HUES48 (cell line): ENCODE measurements at regions not wholly inside any gene's neighbourhood (a gene's known extent, or its start where the extent isn't known, plus 50 kb on each side); places are given as distances from the start of the nearest gene placed in this dataset.

Experiments
- H3K27ac ChIP-seq: one replicate; pipeline ENCODE4 v1.7.0; 2013; ENCODE audit warnings: low read depth, low read length, inconsistent platforms
- H3K27me3 ChIP-seq: 2 replicates; pipeline ENCODE4 v1.6.1; 2013; ENCODE audit warnings: mild to moderate bottlenecking, low read length; ENCODE audit not compliant: control insufficient read depth, insufficient read depth
- H3K36me3 ChIP-seq: 2 replicates; pipeline ENCODE4 v1.6.1; 2013; ENCODE audit warnings: low read length; ENCODE audit not compliant: control insufficient read depth, insufficient read depth
- H3K4me1 ChIP-seq: 2 replicates; pipeline ENCODE4 v1.6.1; 2013; ENCODE audit warnings: mild to moderate bottlenecking, low read length; ENCODE audit not compliant: control insufficient read depth, insufficient read depth
- H3K4me3 ChIP-seq: 2 replicates; pipeline ENCODE4 v1.5.1; 2013; ENCODE audit warnings: mild to moderate bottlenecking, low read depth, low read length
- H3K9ac ChIP-seq: 2 replicates; pipeline ENCODE4 v1.6.1; 2013; ENCODE audit warnings: mild to moderate bottlenecking, low read depth, low read length, moderate library complexity
- H3K9me3 ChIP-seq: 2 replicates; pipeline ENCODE4 v1.6.1; 2013; ENCODE audit warnings: low read length; ENCODE audit not compliant: control insufficient read depth, insufficient read depth

- no peak overlapping the region for H3K27ac ChIP-seq
- H3K9me3 ChIP-seq: no peaks in the 10 kb centered on the region
- no peaks in the 10 kb centered on the region for H3K36me3 ChIP-seq
- no peaks in the 10 kb centered on the region for H3K27me3 ChIP-seq
- no peak overlapping the region for H3K4me3 ChIP-seq
- no peaks in the 10 kb centered on the region for H3K4me1 ChIP-seq
- no peak overlapping the region for H3K9ac ChIP-seq
Observed at GRCh38 chr12:89906824-89907223, 198.2 kb upstream of the ATP2B1 start.

- Histone ChIP-seq H3K4me1 (no peaks in the 10 kb centered on the region), H3K36me3 (no peaks in the 10 kb centered on the region), H3K4me3 (no peak overlapping the region), H3K9ac (no peak overlapping the region), H3K9me3 (no peaks in the 10 kb centered on the region), H3K27me3 (no peaks in the 10 kb centered on the region), H3K27ac (no peak overlapping the region)
Observed at GRCh38 chr12:89906178-89906577, 197.5 kb upstream of the ATP2B1 start.

- no peak overlapping the region for H3K27ac ChIP-seq
- no peaks in the 10 kb centered on the region for H3K36me3 ChIP-seq
- H3K27me3 ChIP-seq: no peaks in the 10 kb centered on the region
- H3K9ac ChIP-seq: no peak overlapping the region
- no peak overlapping the region for H3K4me3 ChIP-seq
- H3K4me1 ChIP-seq: peaks cover 16% of the 10 kb centered on the region
- H3K9me3 ChIP-seq: no peaks in the 10 kb centered on the region
Observed at GRCh38 chr12:89901906-89902642, 193.4 kb upstream of the ATP2B1 start.

GRCh38 chr12:89901319-89901718 is 192.7 kb upstream of the ATP2B1 start:
- H3K4me3 ChIP-seq: no peak overlapping the region
- no peak overlapping the region for H3K27ac ChIP-seq
- H3K27me3 ChIP-seq: no peaks in the 10 kb centered on the region
- no peaks in the 10 kb centered on the region for H3K9me3 ChIP-seq
- H3K4me1 ChIP-seq: peaks cover 16% of the 10 kb centered on the region
- no peaks in the 10 kb centered on the region for H3K36me3 ChIP-seq
- H3K9ac ChIP-seq: no peak overlapping the region

GRCh38 chr12:89899651-89900050 is 191.0 kb upstream of the ATP2B1 start:
- H3K36me3 ChIP-seq: no peaks in the 10 kb centered on the region
- H3K27me3 ChIP-seq: no peaks in the 10 kb centered on the region
- no peak overlapping the region for H3K4me3 ChIP-seq
- H3K4me1 ChIP-seq: peaks cover 16% of the 10 kb centered on the region
- peak overlapping the region; percentile 42 for H3K27ac ChIP-seq
- H3K9me3 ChIP-seq: no peaks in the 10 kb centered on the region
- H3K9ac ChIP-seq: no peak overlapping the region

- Histone ChIP-seq H3K27ac (no peak overlapping the region), H3K4me3 (no peak overlapping the region), H3K9me3 (no peaks in the 10 kb centered on the region), H3K36me3 (no peaks in the 10 kb centered on the region), H3K9ac (no peak overlapping the region), H3K27me3 (no peaks in the 10 kb centered on the region), H3K4me1 (peaks cover 16% of the 10 kb centered on the region)
Observed at GRCh38 chr12:89895591-89895990, 187.0 kb upstream of the ATP2B1 start.

GRCh38 chr12:89895101-89895500 is 186.5 kb upstream of the ATP2B1 start:
- Histone ChIP-seq H3K4me3 (no peak overlapping the region), H3K36me3 (no peaks in the 10 kb centered on the region), H3K9ac (no peak overlapping the region), H3K27ac (no peak overlapping the region), H3K27me3 (no peaks in the 10 kb centered on the region), H3K4me1 (peaks cover 14% of the 10 kb centered on the region), H3K9me3 (no peaks in the 10 kb centered on the region)

GRCh38 chr12:89893972-89894706 is 185.5 kb upstream of the ATP2B1 start:
- Histone ChIP-seq H3K4me1 (peaks cover 4% of the 10 kb centered on the region), H3K27ac (no peak overlapping the region), H3K9me3 (no peaks in the 10 kb centered on the region; the same call in 1 of the 2 replicates)

GRCh38 chr12:89892436-89892835 is 183.8 kb upstream of the ATP2B1 start:
- H3K4me3 ChIP-seq: no peak overlapping the region
- H3K4me1 ChIP-seq: no peaks in the 10 kb centered on the region
- H3K36me3 ChIP-seq: no peaks in the 10 kb centered on the region
- no peak overlapping the region for H3K27ac ChIP-seq
- no peak overlapping the region for H3K9ac ChIP-seq
- H3K27me3 ChIP-seq: no peaks in the 10 kb centered on the region
- H3K9me3 ChIP-seq: no peaks in the 10 kb centered on the region; the same call in 1 of the 2 replicates

More at GRCh38 chr12:89893972-89894706, 185.5 kb upstream of the ATP2B1 start:
- Histone ChIP-seq H3K9ac (no peak overlapping the region), H3K4me3 (no peak overlapping the region), H3K27me3 (no peaks in the 10 kb centered on the region), H3K36me3 (no peaks in the 10 kb centered on the region)

- Histone ChIP-seq H3K36me3 (no peaks in the 10 kb centered on the region), H3K4me3 (no peak overlapping the region), H3K27ac (no peak overlapping the region), H3K4me1 (no peaks in the 10 kb centered on the region), H3K27me3 (no peaks in the 10 kb centered on the region), H3K9ac (no peak overlapping the region), H3K9me3 (no peaks in the 10 kb centered on the region; the same call in 1 of the 2 replicates)
Observed at GRCh38 chr12:89891933-89892332, 183.3 kb upstream of the ATP2B1 start.

GRCh38 chr12:89890161-89890560 is 181.5 kb upstream of the ATP2B1 start:
- no peak overlapping the region for H3K27ac ChIP-seq

More at GRCh38 chr12:89890161-89890560, 181.5 kb upstream of the ATP2B1 start:
- no peaks in the 10 kb centered on the region; the same call in 1 of the 2 replicates for H3K9me3 ChIP-seq
- H3K27me3 ChIP-seq: no peaks in the 10 kb centered on the region
- peaks cover 1% of the 10 kb centered on the region; the same call in 1 of the 2 replicates for H3K4me1 ChIP-seq
- H3K36me3 ChIP-seq: no peaks in the 10 kb centered on the region
- no peak overlapping the region for H3K9ac ChIP-seq
- no peak overlapping the region for H3K4me3 ChIP-seq
